COLO668 (cell line): ENCODE measurements at regions not wholly inside any gene's neighbourhood (a gene's known extent, or its start where the extent isn't known, plus 50 kb on each side); places are given as distances from the start of the nearest gene placed in this dataset.
"Not testable (repeated sequence)": the region's sequence is repeated elsewhere in the genome, so short reads cannot be mapped to it uniquely, and the experiment has no call there.

Source experiments
- DNase-seq: peaks from one replicate; lab custom pipeline; 2025; ENCODE audit not compliant: unreplicated experiment; lab: John Stamatoyannopoulos, UW

DNA sequence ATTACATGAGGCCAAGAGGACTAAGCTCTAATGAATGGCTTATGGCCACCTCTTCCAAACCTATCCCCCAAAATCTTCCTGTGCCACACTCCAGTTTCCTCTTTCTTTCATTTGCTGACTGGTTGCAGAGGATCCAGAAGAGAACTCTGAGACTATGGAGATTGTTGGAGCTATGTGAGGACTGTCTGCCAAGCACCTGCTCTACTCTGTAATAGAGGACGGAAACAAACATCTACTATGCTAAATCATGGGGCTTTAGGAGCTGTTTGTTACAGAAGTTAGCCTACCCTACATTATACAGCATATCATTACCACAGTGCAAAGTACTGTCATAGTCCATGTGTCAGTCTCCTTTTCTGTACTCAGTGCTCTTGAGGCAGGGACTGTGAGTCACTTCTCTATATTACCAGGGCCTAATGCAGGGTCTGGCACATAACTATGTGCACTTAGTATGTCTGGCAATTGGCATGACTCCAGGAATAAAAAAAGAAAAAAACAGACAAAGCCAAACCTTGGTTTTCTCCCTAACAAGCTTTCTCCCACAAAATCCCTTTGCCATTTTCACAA, 95.1 kb downstream of the RPAP3 start:
- no peak for DNase-seq

DNA sequence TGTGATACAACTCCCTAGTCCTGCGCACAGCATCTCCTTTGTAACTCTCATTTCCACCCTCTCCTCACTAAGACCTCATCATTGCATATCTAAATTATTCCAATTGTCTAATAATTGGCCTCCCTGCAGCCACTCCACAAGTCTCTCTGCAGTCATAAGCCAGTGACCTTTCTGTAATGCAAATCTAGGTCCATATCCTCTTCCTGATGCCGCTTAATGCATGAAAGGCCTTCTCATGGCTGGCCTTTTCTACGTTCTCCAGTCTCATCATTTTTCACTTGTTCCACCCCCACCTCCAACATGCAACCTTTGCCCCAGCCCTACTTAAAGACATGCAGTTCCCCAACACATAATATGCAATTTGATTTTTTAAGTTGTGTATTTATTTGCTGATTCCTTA, 96.0 kb downstream of the RPAP3 start:
- no peak for DNase-seq

- DNase-seq = not testable (repeated sequence)
Observed at GRCh38 chr12:47608671-47609070, 97.2 kb downstream of the RPAP3 start.

- DNase-seq = no peak
Observed at GRCh38 chr12:47604221-47604873, 101.5 kb downstream of the RPAP3 start.

DNA sequence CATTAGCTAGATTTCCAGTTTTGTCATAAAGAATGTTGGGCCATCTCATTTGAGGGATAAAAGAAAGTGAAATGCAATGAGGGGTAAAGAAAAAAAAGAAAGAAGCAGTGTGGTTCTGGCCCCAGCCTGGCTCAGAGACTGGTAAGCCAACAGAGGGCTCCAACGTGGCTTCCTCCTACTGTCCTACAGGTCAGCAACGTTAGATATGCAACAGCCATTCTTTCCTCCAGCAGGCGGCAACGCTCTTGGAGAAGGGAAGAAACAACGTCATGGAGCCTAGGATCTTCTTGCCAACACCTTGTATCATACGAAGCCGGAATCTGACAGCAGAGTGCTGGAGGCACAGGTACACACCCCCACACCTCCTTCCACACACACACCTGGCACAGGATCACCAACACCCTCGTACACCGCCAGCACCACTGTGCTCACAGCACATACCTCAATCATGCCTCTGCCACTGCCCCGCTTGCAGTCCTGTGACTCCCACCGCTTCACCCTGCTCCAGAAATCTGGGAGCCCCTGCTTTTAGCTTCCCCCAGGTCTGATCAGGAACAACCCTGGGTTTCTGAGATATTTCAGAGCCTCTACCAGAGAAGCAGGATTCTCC, 102.8 kb downstream of the RPAP3 start:
- no peak for DNase-seq

- no peak for DNase-seq
Observed at GRCh38 chr12:47602325-47602724, 103.5 kb downstream of the RPAP3 start.

DNA sequence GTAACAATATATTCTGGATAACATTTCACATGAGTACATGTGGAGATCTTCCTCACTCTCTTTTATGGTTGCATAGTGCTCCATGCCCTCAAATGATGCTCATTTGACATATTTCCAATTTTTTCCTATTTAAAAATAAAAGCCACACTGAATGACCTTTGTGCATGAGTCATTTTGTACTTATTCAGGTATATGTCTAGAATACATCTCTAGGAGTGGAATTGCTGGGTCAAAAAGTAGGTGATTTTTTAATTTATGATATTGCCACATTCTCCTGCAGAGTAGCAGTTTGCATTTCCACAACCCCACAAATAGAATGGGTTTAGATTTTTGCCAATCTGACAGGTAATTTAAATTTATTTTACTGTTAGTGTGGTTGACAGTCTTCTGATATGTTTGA, 104.8 kb downstream of the RPAP3 start:
- DNase-seq = no peak

GRCh38 chr12:47591795-47592194, 114.0 kb downstream of the RPAP3 start:
- DNase-seq = no peak

DNA sequence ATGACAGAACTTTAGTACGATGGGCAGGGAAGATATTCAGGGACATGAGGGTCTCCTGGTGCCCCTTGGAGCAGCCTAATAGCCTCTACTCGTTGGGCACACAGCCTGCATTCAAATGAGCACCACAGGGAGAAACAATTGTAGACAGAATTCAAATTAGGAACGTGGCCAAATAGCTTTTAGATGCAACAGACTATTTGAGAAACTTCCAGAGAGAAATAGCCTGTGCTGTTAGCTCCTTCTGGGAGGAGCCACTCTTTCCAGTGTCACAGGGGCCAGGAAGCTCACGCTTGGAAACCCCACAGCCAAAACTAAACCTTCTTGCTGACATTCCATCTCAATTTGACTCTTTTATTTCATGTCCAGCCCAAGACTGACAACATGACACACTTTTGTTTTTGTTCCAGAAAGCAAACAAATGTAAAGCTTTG, 114.5 kb downstream of the RPAP3 start:
- DNase-seq = no peak

DNA sequence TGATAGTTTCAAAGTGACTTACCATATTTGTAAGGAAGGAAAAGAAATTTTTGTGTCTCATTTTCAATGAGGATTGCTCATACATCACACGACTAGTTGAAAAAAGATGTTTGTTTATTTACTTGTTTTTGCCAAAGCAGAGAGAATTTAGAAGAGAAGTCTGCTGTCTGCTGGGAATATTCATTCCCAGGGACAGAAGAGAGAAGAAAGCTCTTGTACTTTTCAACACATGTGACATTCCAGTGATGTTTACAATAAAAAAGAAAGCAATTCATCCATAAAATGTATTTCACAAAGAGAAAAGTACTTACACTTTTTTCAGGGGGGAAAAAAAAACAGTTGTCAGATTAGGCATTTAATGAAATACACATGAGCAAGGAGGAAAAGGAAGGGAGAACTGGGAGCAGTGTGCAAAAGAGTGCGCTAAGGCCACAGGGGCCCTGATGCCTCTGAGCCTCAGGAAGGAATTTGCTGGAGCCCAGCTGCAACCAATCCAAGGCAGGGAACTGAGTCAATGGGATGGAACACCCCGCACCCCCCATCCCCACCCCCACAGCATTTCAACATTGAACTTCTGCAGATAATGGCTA, 115.0 kb downstream of the RPAP3 start:
- no peak for DNase-seq

GRCh38 chr12:47586952-47587669, 118.7 kb downstream of the RPAP3 start:
- DNase-seq = no peak

- DNase-seq = no peak
Observed at GRCh38 chr12:47585507-47585906, 120.3 kb downstream of the RPAP3 start.

DNA sequence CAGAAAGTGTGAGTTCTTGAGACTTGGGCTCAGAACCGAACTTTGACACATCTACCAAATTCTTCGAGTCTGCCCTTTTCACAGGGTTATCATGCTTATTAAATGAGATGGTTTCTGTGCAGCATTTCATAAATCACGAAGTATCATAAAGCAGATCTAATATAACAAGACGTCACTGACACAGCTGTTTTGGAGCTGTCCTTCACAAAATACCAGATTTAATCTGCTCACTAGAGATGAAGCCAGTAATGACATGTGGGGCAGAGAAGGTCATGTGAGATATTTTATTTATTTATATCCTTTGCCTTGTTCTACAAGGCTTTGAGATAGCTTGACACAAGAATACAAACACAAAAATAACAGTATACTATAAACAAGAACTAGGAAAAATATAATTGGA, 127.0 kb downstream of the RPAP3 start:
- no peak for DNase-seq

DNA sequence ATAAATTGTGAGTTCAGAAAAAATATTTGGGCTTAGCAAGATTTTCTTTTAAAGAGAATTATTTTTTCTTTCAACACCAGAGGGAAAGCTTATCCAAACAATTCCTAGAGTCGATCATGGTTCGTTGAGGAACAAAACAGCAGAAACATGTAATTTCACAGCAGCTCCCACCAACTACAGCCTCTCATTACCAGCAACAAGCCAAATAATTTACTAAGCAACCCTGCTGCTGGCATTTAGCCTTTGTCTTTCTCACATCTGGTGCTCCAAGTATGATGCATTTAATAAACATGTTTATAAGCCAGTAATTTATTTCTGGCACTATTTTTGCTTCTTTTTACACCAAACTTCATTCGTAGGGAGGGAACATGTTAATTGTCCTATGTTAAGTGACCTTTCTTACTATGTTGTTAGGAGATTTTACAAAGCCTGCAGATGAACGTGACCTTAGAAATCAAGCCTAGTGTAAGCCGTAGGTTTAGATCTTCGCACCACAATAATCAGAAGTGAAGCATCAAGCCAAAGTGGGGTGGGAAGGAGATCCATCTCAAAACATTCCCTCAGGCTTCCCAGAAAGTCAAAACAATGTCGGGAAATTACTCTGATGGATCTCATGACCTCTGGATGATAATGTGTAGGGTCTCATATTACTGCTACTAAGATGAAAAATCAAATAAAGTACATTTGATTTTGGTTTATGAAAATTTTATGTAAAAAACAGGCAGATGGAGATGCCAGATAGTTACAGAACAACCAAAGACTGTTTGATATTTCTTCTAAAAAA, 128.4 kb downstream of the RPAP3 start:
- DNase-seq = no peak

- DNase-seq = no peak
Observed at GRCh38 chr12:47576289-47576945, 129.4 kb downstream of the RPAP3 start.

DNA sequence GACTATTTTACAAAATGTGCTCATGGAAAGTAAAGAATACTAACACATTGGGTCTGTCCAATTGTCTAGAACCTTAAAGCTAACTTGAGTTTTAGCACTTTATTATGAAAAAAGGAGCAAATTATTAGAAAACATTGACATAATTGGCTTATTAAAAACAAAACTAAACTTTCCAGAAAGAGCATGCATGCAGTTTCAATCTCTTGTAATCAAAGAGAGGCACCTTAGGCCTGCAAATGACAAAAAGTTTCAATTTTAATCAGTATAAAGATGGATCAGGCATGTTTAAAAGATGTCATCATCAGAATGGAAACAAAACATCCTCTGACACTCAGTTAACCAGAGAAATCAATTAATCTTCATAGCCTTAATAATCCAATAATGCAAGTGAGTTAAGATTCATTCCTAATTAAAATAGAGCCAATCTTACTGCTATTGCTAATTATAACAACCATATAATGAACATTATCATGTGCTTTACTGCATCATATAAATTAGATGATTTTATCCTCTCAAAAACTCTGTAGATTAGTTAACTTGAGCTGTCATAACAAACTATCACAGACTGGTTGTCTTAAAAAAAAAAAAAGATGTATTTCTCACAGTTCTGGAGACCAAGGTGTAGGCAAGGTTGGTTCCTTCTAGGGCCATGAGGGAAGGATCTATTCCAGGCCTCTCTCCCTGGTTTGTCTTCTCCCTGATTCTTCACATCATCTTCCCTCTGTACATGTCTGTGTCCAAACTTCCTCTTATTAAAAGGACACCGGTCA, 131.4 kb downstream of the RPAP3 start:
- DNase-seq = no peak

GRCh38 chr12:47573146-47573659, 132.6 kb downstream of the RPAP3 start:
- DNase-seq = no peak

DNA sequence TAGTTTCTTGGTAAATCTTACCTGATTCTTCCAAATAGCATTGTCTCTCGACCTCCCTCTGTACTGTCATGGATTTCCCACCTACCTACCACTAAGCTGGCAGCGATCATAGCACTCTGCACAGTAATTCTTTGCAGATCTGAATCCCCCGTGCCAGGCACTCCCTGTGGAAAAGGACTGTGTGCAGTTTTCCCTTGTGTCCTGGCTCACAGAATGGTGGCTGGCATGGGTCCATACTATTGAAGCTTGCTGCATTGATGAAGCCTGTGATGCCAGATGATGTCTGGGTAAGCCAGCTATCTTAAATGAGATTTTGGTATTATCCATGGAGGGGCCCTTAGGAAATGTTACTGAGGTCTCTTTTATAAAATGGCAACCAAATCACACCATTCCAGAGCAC, 135.7 kb downstream of the RPAP3 start:
- no peak for DNase-seq

- DNase-seq = no peak
Observed at GRCh38 chr12:47562201-47562600, 143.6 kb downstream of the RPAP3 start.
